ENCODE measurements at regions not wholly inside any gene's neighbourhood (a gene's known extent, or its start where the extent isn't known, plus 50 kb on each side); places are given as distances from the start of the nearest gene placed in this dataset.

- no peaks in the 10 kb centered on the region for H4K20me1 ChIP-seq (ENCODE audit: insufficient read depth, low read length)
- no peak overlapping the region for H3K9ac ChIP-seq (ENCODE audit: insufficient read depth, low read length, poor library complexity, severe bottlenecking)
Observed at GRCh38 chr2:11026286-11026921, 114.7 kb downstream of the KCNF1 start.

GRCh38 chr2:11027195-11027594 is 115.5 kb downstream of the KCNF1 start:
- H3K4me1 ChIP-seq (ENCODE audit: control insufficient read depth in 1 of 2, insufficient read depth in 2 of 2, low read length in 2 of 2): peaks cover 3 to 10% of the 10 kb centered on the region in 2 donors
- H3K27me3 ChIP-seq (ENCODE audit: control insufficient read depth in 2 of 2, insufficient read depth in 2 of 2, low read length in 2 of 2): no peaks in the 10 kb centered on the region
- WGBS (ENCODE audit: insufficient coverage): 87% methylated on average over 5 of the region's 7 CpGs

More at GRCh38 chr2:11026286-11026921, 114.7 kb downstream of the KCNF1 start:
- Histone ChIP-seq H3K36me3 (replicated peaks in 1 of 2; ENCODE audit: control insufficient read depth in 1 of 2, insufficient read depth in 2 of 2, low read length in 2 of 2) (no peaks in the 10 kb centered on the region), H3K79me2 (ENCODE audit: insufficient read depth, low read length) (no peaks in the 10 kb centered on the region), H3K9me3 (replicated peaks in 1 of 2; ENCODE audit: control insufficient read depth in 1 of 2, insufficient read depth in 1 of 2, low read length in 2 of 2) (no peaks in the 10 kb centered on the region), H3K4me1 (ENCODE audit: control insufficient read depth in 1 of 2, insufficient read depth in 2 of 2, low read length in 2 of 2) (peaks cover under 1 to 2% of the 10 kb centered on the region in 2 donors), H3K4me3 (replicated peaks in 1 of 3; ENCODE audit: low read depth in 2 of 3, low read length in 3 of 3) (no peak overlapping the region), H3K27me3 (ENCODE audit: control insufficient read depth in 2 of 2, insufficient read depth in 2 of 2, low read length in 2 of 2) (no peaks in the 10 kb centered on the region), H2AFZ (ENCODE audit: insufficient read depth, low read depth, low read length, poor library complexity, severe bottlenecking) (no peak overlapping the region), H3K27ac (ENCODE audit: low read depth in 1 of 2, low read length in 2 of 2) (no peak overlapping the region), H3K4me2 (replicated peaks; ENCODE audit: extremely low read depth, low read length, poor library complexity, severe bottlenecking) (no peak overlapping the region)
- no peak for DNase-seq
- Mint-ChIP-seq H3K27me3 (ENCODE audit: low read depth in 3 of 3) (peaks cover 5 to 9% (median 6%) of the 10 kb centered on the region in 3 donors), H3K9me3 (peaks cover 0 to 2% (median 0%) of the 10 kb centered on the region in 7 donors), H3K4me3 (no peak overlapping the region), H3K27ac (no peak overlapping the region), H3K4me1 (peaks cover 5% of the 10 kb centered on the region), H3K36me3 (no peaks in the 10 kb centered on the region)
- WGBS (ENCODE audit: insufficient coverage): 94% methylated on average over 11 of the region's 15 CpGs
- intact Hi-C loops (cut with micrococcal nuclease): no loop called here
- TF ChIP-seq CTCF (IDR thresholded peaks at IDR 0.05): no peak

More at GRCh38 chr2:11027195-11027594, 115.5 kb downstream of the KCNF1 start:
- Histone ChIP-seq H3K27ac (ENCODE audit: low read depth in 1 of 2, low read length in 2 of 2) (no peak overlapping the region), H3K9ac (ENCODE audit: insufficient read depth, low read length, poor library complexity, severe bottlenecking) (no peak overlapping the region), H3K79me2 (ENCODE audit: insufficient read depth, low read length) (no peaks in the 10 kb centered on the region), H3K4me3 (replicated peaks in 1 of 3; ENCODE audit: low read depth in 2 of 3, low read length in 3 of 3) (no peak overlapping the region), H3K4me2 (replicated peaks; ENCODE audit: extremely low read depth, low read length, poor library complexity, severe bottlenecking) (no peak overlapping the region), H4K20me1 (ENCODE audit: insufficient read depth, low read length) (no peaks in the 10 kb centered on the region), H2AFZ (ENCODE audit: insufficient read depth, low read depth, low read length, poor library complexity, severe bottlenecking) (no peak overlapping the region), H3K36me3 (replicated peaks in 1 of 2; ENCODE audit: control insufficient read depth in 1 of 2, insufficient read depth in 2 of 2, low read length in 2 of 2) (no peaks in the 10 kb centered on the region), H3K9me3 (replicated peaks in 1 of 2; ENCODE audit: control insufficient read depth in 1 of 2, insufficient read depth in 1 of 2, low read length in 2 of 2) (no peaks in the 10 kb centered on the region)
- intact Hi-C loops (cut with micrococcal nuclease): no loop called here
- DNase-seq: no peak
- H3K36me3 Mint-ChIP-seq: no peaks in the 10 kb centered on the region
- H3K4me3 Mint-ChIP-seq: no peak overlapping the region
- H3K9me3 Mint-ChIP-seq: peaks cover 0 to 2% (median 0%) of the 10 kb centered on the region in 7 donors
- H3K4me1 Mint-ChIP-seq: peaks cover 13% of the 10 kb centered on the region
- peak overlapping the region in 1 of 7 donors; percentile 18 for H3K27ac Mint-ChIP-seq
- no peak for TF ChIP-seq CTCF (IDR thresholded peaks at IDR 0.05)
- peaks cover 4 to 6% (median 6%) of the 10 kb centered on the region in 3 donors for H3K27me3 Mint-ChIP-seq (ENCODE audit: low read depth in 3 of 3)

All from CD14-positive monocyte (primary cell).